Trophoblast cell (in vitro differentiated cells and primary cell): ENCODE measurements at regions not wholly inside any gene's neighbourhood (a gene's known extent, or its start where the extent isn't known, plus 50 kb on each side); places are given as distances from the start of the nearest gene placed in this dataset.
"Not testable (repeated sequence)": the region's sequence is repeated elsewhere in the genome, so short reads cannot be mapped to it uniquely, and the experiment has no call there.

Experiments
- DNase-seq, 2 donors: peaks; one replicate each; pipeline ENCODE4 v3.0.0-alpha.2; 2016
- H2AFZ ChIP-seq: 2 replicates; pipeline ENCODE4 v1.6.1; 2013; ENCODE audit warnings: low read length, moderate library complexity, mild to moderate bottlenecking; ENCODE audit not compliant: insufficient read depth, poor library complexity
- H2AK5ac ChIP-seq: 2 replicates; pipeline ENCODE4 v1.6.1; 2013; ENCODE audit warnings: mild to moderate bottlenecking, low read length
- H2BK120ac ChIP-seq: 2 replicates; pipeline ENCODE4 v1.6.1; 2013; ENCODE audit warnings: low read length, mild to moderate bottlenecking, moderate library complexity; ENCODE audit not compliant: insufficient read depth, poor library complexity
- H2BK12ac ChIP-seq: 2 replicates; pipeline ENCODE4 v1.6.1; 2013; ENCODE audit warnings: mild to moderate bottlenecking, low read length, moderate library complexity
- H2BK5ac ChIP-seq: 2 replicates; pipeline ENCODE4 v1.6.1; 2013; ENCODE audit warnings: low read length, low read depth, moderate library complexity, mild to moderate bottlenecking; ENCODE audit not compliant: poor library complexity
- H3K14ac ChIP-seq: 2 replicates; pipeline ENCODE4 v1.6.1; 2013; ENCODE audit warnings: mild to moderate bottlenecking, low read length
- H3K18ac ChIP-seq: 2 replicates; pipeline ENCODE4 v1.6.1; 2013; ENCODE audit warnings: mild to moderate bottlenecking, low read length
- H3K23ac ChIP-seq: 2 replicates; pipeline ENCODE4 v1.6.1; 2013; ENCODE audit warnings: low read length
- H3K27ac ChIP-seq: 2 replicates; pipeline ENCODE4 v1.5.1; 2013; ENCODE audit warnings: low read depth, mild to moderate bottlenecking, inconsistent platforms, low read length, moderate library complexity
- H3K27me3 ChIP-seq: 2 replicates; pipeline ENCODE4 v1.6.1; 2013; ENCODE audit warnings: inconsistent platforms, mild to moderate bottlenecking, low read length, moderate library complexity; ENCODE audit not compliant: insufficient read depth
- H3K36me3 ChIP-seq, 2 experiments: 1 replicate in 1 of 2; 2 replicates in 1 of 2; pipeline ENCODE4 v1.6.1; 2013; ENCODE audit warnings: low read length in 2 of 2, mild to moderate bottlenecking in 2 of 2, moderate library complexity in 1 of 2; ENCODE audit not compliant: insufficient read depth in 2 of 2, control insufficient read depth in 1 of 2
- H3K4ac ChIP-seq: 2 replicates; pipeline ENCODE4 v1.6.1; 2013; ENCODE audit warnings: low read depth, mild to moderate bottlenecking, low read length, moderate library complexity
- H3K4me1 ChIP-seq, 2 experiments: 1 replicate in 1 of 2; 2 replicates in 1 of 2; pipeline ENCODE4 v1.6.1; 2013; ENCODE audit warnings: low read length in 2 of 2, mild to moderate bottlenecking in 2 of 2, moderate library complexity in 1 of 2; ENCODE audit not compliant: insufficient read depth in 2 of 2, control insufficient read depth in 1 of 2
- H3K4me2 ChIP-seq: 2 replicates; pipeline ENCODE4 v1.6.1; 2013; ENCODE audit warnings: inconsistent platforms, mild to moderate bottlenecking, low read length, moderate library complexity
- H3K4me3 ChIP-seq: 2 replicates; pipeline ENCODE4 v1.5.1; 2013; ENCODE audit warnings: mild to moderate bottlenecking, low read depth, low read length, inconsistent platforms
- H3K79me1 ChIP-seq: one replicate; pipeline ENCODE4 v1.6.1; 2013; ENCODE audit warnings: low read length
- H3K79me2 ChIP-seq: 2 replicates; pipeline ENCODE4 v1.6.1; 2013; ENCODE audit warnings: low read length, mild to moderate bottlenecking; ENCODE audit not compliant: control insufficient read depth, insufficient read depth, poor library complexity
- H3K9ac ChIP-seq: 2 replicates; pipeline ENCODE4 v1.6.1; 2013; ENCODE audit warnings: mild to moderate bottlenecking, low read length
- H3K9me3 ChIP-seq: 2 replicates; pipeline ENCODE4 v1.6.1; 2013; ENCODE audit warnings: low read depth, mild to moderate bottlenecking, control low read depth, inconsistent platforms, low read length; ENCODE audit not compliant: insufficient read depth
- H4K12ac ChIP-seq: 2 replicates; pipeline ENCODE4 v1.6.1; 2013; ENCODE audit warnings: low read depth, mild to moderate bottlenecking, low read length, moderate library complexity
- H4K8ac ChIP-seq: 2 replicates; pipeline ENCODE4 v1.6.1; 2013; ENCODE audit warnings: low read depth, mild to moderate bottlenecking, low read length, moderate library complexity
- H4K91ac ChIP-seq: one replicate; pipeline ENCODE4 v1.6.1; 2013; ENCODE audit warnings: low read depth, mild to moderate bottlenecking, low read length, moderate library complexity
- whole genome bisulfite sequencing: extraction: QIAGEN DNeasy Blood & Tissue Kit; methylation state at CpG from one replicate; pipeline ENCODE4 v1.1.7; 2013; ENCODE audit warnings: missing lambda C conversion rate; ENCODE audit not compliant: insufficient read length, insufficient coverage; ENCODE audit errors: extremely low coverage; 5-methylcytosine and 5-hydroxymethylcytosine counted together

DNA sequence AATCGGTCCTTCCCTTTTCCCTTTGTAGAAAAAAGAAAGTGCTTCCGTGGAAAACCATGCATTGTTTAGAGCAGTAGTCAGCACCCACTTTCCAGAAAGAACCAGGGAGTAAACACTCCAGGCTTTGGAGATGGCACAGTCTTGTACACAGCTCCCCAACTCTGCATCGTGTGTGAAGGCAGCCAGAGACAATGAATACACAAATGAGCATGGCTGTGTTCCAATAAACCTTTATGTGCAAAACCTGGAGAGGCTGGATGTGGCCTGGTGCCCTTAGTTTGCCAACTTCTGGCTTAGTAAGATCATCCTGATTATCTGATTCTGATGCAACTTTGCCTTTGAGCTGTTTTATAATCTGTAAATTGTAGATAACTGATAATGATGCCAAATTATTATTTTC, 463.4 kb upstream of the TMEM132C start:
- no peak overlapping the region for H2AK5ac ChIP-seq
- no CpG with 5 or more reads among the region's 3 CpGs for WGBS
- no peak overlapping the region for H3K23ac ChIP-seq
- H3K36me3 ChIP-seq = no peaks in the 10 kb centered on the region
- H4K8ac ChIP-seq = no peak overlapping the region
- H3K27me3 ChIP-seq = no peaks in the 10 kb centered on the region
- no peak overlapping the region for H2BK12ac ChIP-seq
- no peak overlapping the region for H3K18ac ChIP-seq
- no peak overlapping the region for H4K12ac ChIP-seq
- H3K4me2 ChIP-seq = no peak overlapping the region
- no peaks in the 10 kb centered on the region for H3K4me1 ChIP-seq
- no peak overlapping the region for H2BK120ac ChIP-seq
- H3K4me3 ChIP-seq = no peak overlapping the region
- no peak overlapping the region for H3K27ac ChIP-seq
- no peaks in the 10 kb centered on the region for H3K79me1 ChIP-seq
- DNase-seq = no peak
- no peak overlapping the region for H3K14ac ChIP-seq
- no peak overlapping the region for H4K91ac ChIP-seq
- H3K9ac ChIP-seq = no peak overlapping the region
- H3K9me3 ChIP-seq = no peaks in the 10 kb centered on the region
- no peak overlapping the region for H2BK5ac ChIP-seq
- no peak overlapping the region for H2AFZ ChIP-seq
- no peaks in the 10 kb centered on the region for H3K79me2 ChIP-seq
- H3K4ac ChIP-seq = no peak overlapping the region

DNA sequence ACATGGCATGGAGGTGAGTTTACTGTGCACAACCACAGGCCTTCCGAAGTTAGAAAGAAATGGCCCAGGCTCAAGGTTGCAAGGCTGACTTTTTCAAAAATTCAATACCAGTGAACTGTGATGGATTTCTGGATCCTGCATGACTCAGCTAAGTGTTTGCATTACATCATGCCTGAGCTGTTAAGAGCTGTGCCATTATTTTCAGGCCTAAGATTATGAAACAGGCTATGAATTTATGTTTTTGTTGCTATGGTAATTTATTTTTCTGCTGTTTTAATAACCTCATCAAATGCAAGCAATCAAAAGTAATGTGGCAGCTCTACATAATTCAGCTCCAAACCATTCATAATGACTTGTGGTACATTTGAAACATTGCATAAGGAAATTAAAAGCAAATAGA, 457.7 kb upstream of the TMEM132C start:
- no peak overlapping the region for H2BK12ac ChIP-seq
- H3K14ac ChIP-seq = no peak overlapping the region
- no peaks in the 10 kb centered on the region for H3K79me1 ChIP-seq
- H2AK5ac ChIP-seq = no peak overlapping the region
- H2AFZ ChIP-seq = no peak overlapping the region
- H3K4me2 ChIP-seq = no peak overlapping the region
- H4K91ac ChIP-seq = no peak overlapping the region
- H3K4me1 ChIP-seq = peaks cover 3% of the 10 kb centered on the region in 2 experiments
- H3K23ac ChIP-seq = no peak overlapping the region
- no peak overlapping the region for H4K8ac ChIP-seq
- H3K9ac ChIP-seq = no peak overlapping the region
- H2BK5ac ChIP-seq = no peak overlapping the region
- H3K18ac ChIP-seq = no peak overlapping the region
- no peak overlapping the region for H4K12ac ChIP-seq
- H3K27ac ChIP-seq = no peak overlapping the region
- H3K36me3 ChIP-seq = no peaks in the 10 kb centered on the region
- DNase-seq = peak in 1 of 2 donors; percentile 18
- H3K9me3 ChIP-seq = no peaks in the 10 kb centered on the region
- H2BK120ac ChIP-seq = no peak overlapping the region
- no peaks in the 10 kb centered on the region for H3K27me3 ChIP-seq
- no peaks in the 10 kb centered on the region for H3K79me2 ChIP-seq
- no peak overlapping the region for H3K4ac ChIP-seq
- no peak overlapping the region for H3K4me3 ChIP-seq
- WGBS = no CpG with 5 or more reads among the region's 1 CpG

DNA sequence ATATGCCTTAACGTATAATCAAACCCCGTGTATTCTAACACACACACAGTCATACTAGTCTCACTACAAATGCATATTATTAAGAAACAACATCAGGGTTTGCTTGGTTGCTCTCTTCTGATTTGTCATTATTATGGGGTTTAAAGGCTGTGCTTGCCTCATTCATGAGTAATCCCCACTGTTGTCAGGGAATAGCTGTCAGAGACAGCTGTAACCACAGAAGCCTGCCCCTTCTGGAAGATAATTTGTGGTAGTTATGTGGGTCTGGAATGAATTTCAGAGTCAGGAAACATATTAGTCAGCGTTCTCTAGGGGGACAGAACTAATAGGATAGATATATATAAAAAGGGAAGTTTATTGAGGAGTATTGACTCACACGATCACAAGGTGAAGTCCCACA, 456.9 kb upstream of the TMEM132C start:
- no peak overlapping the region for H4K91ac ChIP-seq
- H3K18ac ChIP-seq = no peak overlapping the region
- H2BK120ac ChIP-seq = no peak overlapping the region
- H3K4ac ChIP-seq = no peak overlapping the region
- no peak overlapping the region for H2BK5ac ChIP-seq
- H3K9me3 ChIP-seq = no peaks in the 10 kb centered on the region
- H2AFZ ChIP-seq = no peak overlapping the region
- H3K23ac ChIP-seq = no peak overlapping the region
- no peaks in the 10 kb centered on the region for H3K36me3 ChIP-seq
- no peaks in the 10 kb centered on the region for H3K27me3 ChIP-seq
- peak in 1 of 2 donors; percentile 24 for DNase-seq
- H3K4me2 ChIP-seq = no peak overlapping the region
- H3K14ac ChIP-seq = no peak overlapping the region
- peaks cover 3% of the 10 kb centered on the region in 2 experiments for H3K4me1 ChIP-seq
- H4K12ac ChIP-seq = no peak overlapping the region
- no peak overlapping the region for H2BK12ac ChIP-seq
- no peak overlapping the region for H2AK5ac ChIP-seq
- H3K27ac ChIP-seq = no peak overlapping the region
- H3K79me2 ChIP-seq = no peaks in the 10 kb centered on the region
- H3K4me3 ChIP-seq = no peak overlapping the region
- H3K9ac ChIP-seq = no peak overlapping the region
- H3K79me1 ChIP-seq = no peaks in the 10 kb centered on the region
- WGBS = no CpG with 5 or more reads among the region's 4 CpGs
- H4K8ac ChIP-seq = no peak overlapping the region

DNA sequence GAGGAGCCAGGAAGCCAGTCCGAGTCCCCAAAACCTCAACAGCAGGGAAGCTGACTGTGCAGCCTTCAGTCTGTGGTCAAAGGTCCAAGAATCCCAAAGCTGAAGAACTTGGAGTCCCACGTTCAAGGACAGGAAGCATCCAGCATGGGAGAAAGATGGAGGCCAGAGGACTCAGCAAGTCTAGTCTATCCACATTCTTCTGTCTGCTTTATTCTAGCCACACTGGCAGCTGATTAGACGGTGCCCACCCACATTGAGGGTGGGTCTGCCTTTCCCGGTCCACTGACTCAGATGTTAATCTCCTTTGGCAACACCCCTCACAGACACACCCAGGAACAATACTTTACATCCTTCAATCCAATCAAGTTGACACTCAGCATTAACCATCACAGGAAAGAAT, 456.5 kb upstream of the TMEM132C start:
- not testable (repeated sequence) for H4K91ac ChIP-seq, H2BK120ac ChIP-seq, H3K27ac ChIP-seq, H4K12ac ChIP-seq, H3K9ac ChIP-seq, H3K14ac ChIP-seq, H3K4me2 ChIP-seq, H3K27me3 ChIP-seq, H3K4me1 ChIP-seq, H3K23ac ChIP-seq, H2BK12ac ChIP-seq, H2BK5ac ChIP-seq, H3K18ac ChIP-seq, H2AFZ ChIP-seq, H3K79me2 ChIP-seq, H4K8ac ChIP-seq, H3K4ac ChIP-seq, H3K4me3 ChIP-seq, DNase-seq, H3K79me1 ChIP-seq, H2AK5ac ChIP-seq, H3K36me3 ChIP-seq, H3K9me3 ChIP-seq
- no CpG with 5 or more reads among the region's 4 CpGs for WGBS
